Esophagus squamous epithelium (tissue), 4 donors: ENCODE measurements at regions not wholly inside any gene's neighbourhood (a gene's known extent, or its start where the extent isn't known, plus 50 kb on each side); places are given as distances from the start of the nearest gene placed in this dataset.

Experiments used
- CTCF ChIP-seq, 6 experiments: fragments of 450-650 bp in 4 of 6; fragments of 200-600 bp in 2 of 6; sonication (generic) in 2 of 6; IDR thresholded peaks; one replicate each; pipeline ENCODE4 v1.5.1; 2016 to 2019; ENCODE audit warnings: antibody characterized with exemption in 6 of 6, mild to moderate bottlenecking in 4 of 6, moderate library complexity in 4 of 6
- POLR2A ChIP-seq, 4 donors: fragments of 450-650 bp; IDR thresholded peaks; one replicate each; pipeline ENCODE4 v1.6.1; 2017; ENCODE audit warnings: antibody characterized with exemption in 4 of 4, mild to moderate bottlenecking in 4 of 4, moderate library complexity in 3 of 4

GRCh38 chr6:121901432-121901831, 466.0 kb downstream of the GJA1 start:
- TF ChIP-seq CTCF (IDR thresholded peaks at IDR 0.05) = no peak
- no peak for TF ChIP-seq POLR2A (IDR thresholded peaks at IDR 0.05)
